ENCODE measurements at regions not wholly inside any gene's neighbourhood (a gene's known extent, or its start where the extent isn't known, plus 50 kb on each side); places are given as distances from the start of the nearest gene placed in this dataset.

DNA sequence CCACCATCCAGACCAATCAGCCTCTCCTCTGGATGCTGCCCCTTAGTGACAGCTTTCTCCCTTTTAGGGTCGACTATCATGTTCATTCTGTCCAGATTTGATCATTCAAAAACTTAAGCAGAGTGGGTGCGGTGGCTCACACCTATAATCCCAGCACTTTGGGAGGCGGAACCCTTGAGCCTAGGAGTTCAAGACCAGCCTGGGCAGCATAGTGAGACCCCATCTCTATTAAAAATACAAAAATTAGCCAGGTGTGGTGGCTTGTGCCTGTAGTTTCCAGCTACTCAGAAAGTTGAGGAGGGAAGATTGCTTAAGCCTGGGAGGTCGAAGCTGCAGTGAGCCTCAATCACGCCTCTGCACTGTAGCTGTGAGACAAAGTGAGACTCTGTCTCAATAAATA lies 68.3 kb upstream of the ZCCHC2 start:
- no peak for DNase-seq
- intact Hi-C loops (cut with DNase I), result no loop called here

DNA sequence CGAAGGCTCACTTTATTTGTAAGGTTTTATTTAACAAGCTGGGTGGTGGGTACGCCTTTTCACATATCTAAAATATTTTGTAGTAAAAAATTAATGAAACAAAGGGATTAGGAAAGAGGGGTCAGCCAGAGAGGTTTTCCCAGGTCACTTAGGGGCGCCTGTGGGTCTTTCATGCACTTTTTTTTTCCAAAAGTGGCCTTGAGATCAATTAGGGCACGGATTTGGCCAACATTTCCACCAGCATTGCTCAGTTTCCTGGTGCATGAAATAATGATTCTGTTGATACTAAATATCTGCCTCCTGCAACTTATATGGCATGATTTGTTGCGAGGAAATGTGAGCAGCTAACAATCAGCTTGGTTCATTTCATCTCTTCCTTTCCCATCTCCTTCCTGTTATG lies 67.6 kb upstream of the ZCCHC2 start:
- ATAC-seq, result no peak
- intact Hi-C loops (cut with DNase I), result no loop called here
- H3K9me3 ChIP-seq, result no peaks in the 10 kb centered on the region
- TF ChIP-seq, protein P1, sequence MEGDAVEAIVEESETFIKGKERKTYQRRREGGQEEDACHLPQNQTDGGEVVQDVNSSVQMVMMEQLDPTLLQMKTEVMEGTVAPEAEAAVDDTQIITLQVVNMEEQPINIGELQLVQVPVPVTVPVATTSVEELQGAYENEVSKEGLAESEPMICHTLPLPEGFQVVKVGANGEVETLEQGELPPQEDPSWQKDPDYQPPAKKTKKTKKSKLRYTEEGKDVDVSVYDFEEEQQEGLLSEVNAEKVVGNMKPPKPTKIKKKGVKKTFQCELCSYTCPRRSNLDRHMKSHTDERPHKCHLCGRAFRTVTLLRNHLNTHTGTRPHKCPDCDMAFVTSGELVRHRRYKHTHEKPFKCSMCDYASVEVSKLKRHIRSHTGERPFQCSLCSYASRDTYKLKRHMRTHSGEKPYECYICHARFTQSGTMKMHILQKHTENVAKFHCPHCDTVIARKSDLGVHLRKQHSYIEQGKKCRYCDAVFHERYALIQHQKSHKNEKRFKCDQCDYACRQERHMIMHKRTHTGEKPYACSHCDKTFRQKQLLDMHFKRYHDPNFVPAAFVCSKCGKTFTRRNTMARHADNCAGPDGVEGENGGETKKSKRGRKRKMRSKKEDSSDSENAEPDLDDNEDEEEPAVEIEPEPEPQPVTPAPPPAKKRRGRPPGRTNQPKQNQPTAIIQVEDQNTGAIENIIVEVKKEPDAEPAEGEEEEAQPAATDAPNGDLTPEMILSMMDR (IDR thresholded peaks at IDR 0.05), result no peak
- no peak overlapping the region for H3K27ac ChIP-seq
- H3K4me3 ChIP-seq, result no peak overlapping the region
- H3K36me3 ChIP-seq, result no peaks in the 10 kb centered on the region
- no peak for DNase-seq
- no peaks in the 10 kb centered on the region for H3K27me3 ChIP-seq (ENCODE audit: low read depth)
- peaks cover 24% of the 10 kb centered on the region for H3K4me1 ChIP-seq

More for the DNA sequence above, 68.3 kb upstream of the ZCCHC2 start:
- H3K36me3 ChIP-seq, result no peaks in the 10 kb centered on the region
- no peaks in the 10 kb centered on the region for H3K27me3 ChIP-seq (ENCODE audit: low read depth)
- TF ChIP-seq, protein P1 (IDR thresholded peaks at IDR 0.05), result no peak
- H3K4me1 ChIP-seq, result peaks cover 28% of the 10 kb centered on the region
- H3K4me3 ChIP-seq, result no peak overlapping the region
- no peak for ATAC-seq
- no peak overlapping the region for H3K27ac ChIP-seq
- H3K9me3 ChIP-seq, result no peaks in the 10 kb centered on the region

DNA sequence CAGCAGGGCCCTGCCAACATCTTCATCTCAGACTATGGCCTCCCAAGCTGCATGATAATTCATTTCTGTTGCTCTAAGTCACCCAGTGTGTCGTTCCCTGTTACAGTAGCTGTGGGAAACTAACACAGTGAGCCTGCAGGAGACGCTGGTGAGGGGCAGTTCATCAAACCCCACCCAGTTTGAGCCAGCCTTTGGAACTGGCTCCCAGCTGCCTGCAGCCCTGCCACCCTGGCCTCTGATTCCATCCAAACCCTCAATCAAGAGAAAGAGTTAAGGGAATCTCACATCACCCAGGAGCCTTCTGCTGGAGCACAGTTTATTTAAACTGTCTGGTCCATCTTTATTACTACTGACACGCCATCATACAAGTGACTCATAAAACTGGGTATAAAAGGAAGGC lies 64.9 kb upstream of the ZCCHC2 start:
- H3K4me1 ChIP-seq, result peaks cover 8% of the 10 kb centered on the region
- intact Hi-C loops (cut with DNase I), result no loop called here
- H3K27me3 ChIP-seq (ENCODE audit: low read depth), result no peaks in the 10 kb centered on the region
- no peak overlapping the region for H3K27ac ChIP-seq
- H3K36me3 ChIP-seq, result no peaks in the 10 kb centered on the region
- H3K4me3 ChIP-seq, result no peak overlapping the region
- DNase-seq, result no peak
- ATAC-seq, result no peak
- TF ChIP-seq, protein P1 (IDR thresholded peaks at IDR 0.05), result no peak
- no peaks in the 10 kb centered on the region for H3K9me3 ChIP-seq

DNA sequence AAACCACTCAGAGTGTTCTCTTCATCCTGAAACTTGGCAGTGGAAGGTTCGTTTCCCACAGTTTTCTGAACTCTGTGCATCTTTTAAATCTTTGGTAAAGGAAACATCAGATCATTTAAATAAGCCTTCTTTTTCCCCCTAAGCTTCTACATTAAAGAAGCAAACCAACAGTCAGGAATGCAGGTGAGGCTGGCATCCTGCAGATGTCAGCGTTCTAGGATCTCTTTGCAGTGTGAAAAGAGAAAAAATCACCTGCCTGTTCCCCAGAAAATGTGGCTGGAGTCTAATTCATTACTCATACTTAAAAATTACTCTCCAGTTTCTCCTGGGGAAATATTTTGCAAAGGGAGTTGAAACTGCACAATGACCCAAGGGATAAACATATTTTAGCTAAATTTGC lies 64.5 kb upstream of the ZCCHC2 start:
- TF ChIP-seq, protein P1 (IDR thresholded peaks at IDR 0.05), result no peak
- Histone ChIP-seq H3K4me3 (no peak overlapping the region), H3K27ac (no peak overlapping the region), H3K36me3 (no peaks in the 10 kb centered on the region), H3K9me3 (no peaks in the 10 kb centered on the region), H3K27me3 (ENCODE audit: low read depth) (no peaks in the 10 kb centered on the region), H3K4me1 (peaks cover 8% of the 10 kb centered on the region)
- ATAC-seq (no peak), DNase-seq (no peak)
- intact Hi-C loops (cut with DNase I), result no loop called here

DNA sequence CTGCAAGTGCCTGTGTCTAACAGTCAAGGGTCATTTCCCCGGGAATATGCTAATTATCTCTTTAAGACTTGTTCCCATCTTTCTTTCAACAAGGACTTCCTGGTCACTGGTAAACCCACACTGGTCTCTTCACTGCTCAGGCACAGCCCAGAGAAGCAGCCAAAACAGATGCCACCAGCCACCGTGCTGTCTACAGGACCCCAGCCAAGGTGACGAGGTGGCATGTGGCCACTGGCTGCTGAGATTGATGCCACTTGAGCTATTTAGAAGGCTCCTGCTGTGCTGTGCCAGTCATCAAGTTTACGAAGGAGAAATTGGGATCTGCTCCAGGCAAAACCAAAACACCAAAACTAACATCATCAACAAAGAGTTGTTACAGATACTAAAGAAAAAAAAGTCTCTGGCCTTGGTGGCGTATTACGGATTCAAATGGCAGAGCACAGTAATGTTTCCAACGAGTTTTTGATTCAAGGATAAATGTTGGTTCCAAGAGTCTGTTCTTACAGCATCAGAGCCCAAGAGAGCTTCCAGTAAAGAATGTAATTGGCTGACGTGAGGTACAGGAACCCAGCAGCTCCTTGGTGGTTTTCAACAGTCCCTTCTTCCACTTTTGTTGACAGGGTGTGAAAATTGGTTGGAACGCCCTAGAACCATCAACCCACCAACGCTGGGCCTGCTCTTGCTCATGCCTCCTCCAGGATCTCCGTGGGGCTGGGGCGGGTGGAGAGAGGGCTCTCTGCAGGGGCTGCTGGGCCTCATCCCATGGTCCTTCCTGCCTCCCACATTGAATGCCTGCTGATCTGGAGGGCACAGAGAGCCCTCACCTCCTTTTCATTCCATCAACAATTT lies 63.7 kb upstream of the ZCCHC2 start:
- H3K4me3 ChIP-seq, result no peak overlapping the region
- DNase-seq (no peak), ATAC-seq (no peak)
- H3K27ac ChIP-seq, result no peak overlapping the region
- TF ChIP-seq, protein P1 (IDR thresholded peaks at IDR 0.05), result no peak
- no peaks in the 10 kb centered on the region for H3K9me3 ChIP-seq
- no peaks in the 10 kb centered on the region for H3K36me3 ChIP-seq
- intact Hi-C loops (cut with DNase I), result no loop called here
- H3K4me1 ChIP-seq, result peaks cover 8% of the 10 kb centered on the region
- H3K27me3 ChIP-seq (ENCODE audit: low read depth), result no peaks in the 10 kb centered on the region

All from lower lobe of right lung (tissue), 2 donors.